Cardiac fibroblast (primary cell): ENCODE measurements at regions not wholly inside any gene's neighbourhood (a gene's known extent, or its start where the extent isn't known, plus 50 kb on each side); places are given as distances from the start of the nearest gene placed in this dataset.

Experiments used
- DNase-seq, 2 donors: peaks; one replicate each; pipeline versions ENCODE4 v3.0.0 to v3.0.0-alpha.2; 2010; ENCODE audit warnings: low read depth in 2 of 2
- H3K4me3 ChIP-seq, 2 donors: replicated peaks in 1 of 2; 1 replicate in 1 of 2; 2 replicates in 1 of 2; pipeline ENCODE4 v1.5.1; 2011; ENCODE audit warnings: low read depth in 2 of 2, low read length in 2 of 2, mild to moderate bottlenecking in 2 of 2, moderate library complexity in 1 of 2
- CTCF ChIP-seq: IDR thresholded peaks from one replicate; pipeline ENCODE4 v1.5.1; 2011; ENCODE audit warnings: low read depth, mild to moderate bottlenecking, low read length, inconsistent platforms

- DNase-seq = no peak
- TF ChIP-seq CTCF = no peak
- no peak overlapping the region for H3K4me3 ChIP-seq
These were observed 472.2 kb upstream of the DPPA4 start for GRCh38 chr3:109809513-109809912.

GRCh38 chr3:109818081-109818480 lies 480.7 kb upstream of the DPPA4 start:
- no peak overlapping the region for H3K4me3 ChIP-seq
- no peak for DNase-seq
- no peak for TF ChIP-seq CTCF

GRCh38 chr3:109819734-109820133 lies 482.4 kb upstream of the DPPA4 start:
- no peak for DNase-seq
- no peak overlapping the region for H3K4me3 ChIP-seq
- no peak for TF ChIP-seq CTCF

GRCh38 chr3:109825971-109826810 lies 488.8 kb upstream of the DPPA4 start:
- TF ChIP-seq CTCF = no peak
- no peak overlapping the region for H3K4me3 ChIP-seq

GRCh38 chr3:109831403-109831802 lies 494.1 kb upstream of the DPPA4 start:
- DNase-seq = no peak

More at GRCh38 chr3:109825971-109826810, 488.8 kb upstream of the DPPA4 start:
- DNase-seq = no peak

GRCh38 chr3:109835958-109836357 lies 498.6 kb upstream of the DPPA4 start:
- TF ChIP-seq CTCF = no peak
- no peak for DNase-seq
- no peak overlapping the region for H3K4me3 ChIP-seq

More at GRCh38 chr3:109831403-109831802, 494.1 kb upstream of the DPPA4 start:
- H3K4me3 ChIP-seq = no peak overlapping the region
- no peak for TF ChIP-seq CTCF
